GM19025 (cell line): ENCODE measurements at regions not wholly inside any gene's neighbourhood (a gene's known extent, or its start where the extent isn't known, plus 50 kb on each side); places are given as distances from the start of the nearest gene placed in this dataset.

Experiments used
- ATAC-seq: cut with Tn5 transposase; IDR thresholded peaks from one replicate; pipeline ENCODE4 v1.9.1; 2021; ENCODE audit warnings: mild to moderate bottlenecking, low read depth, moderate library complexity; ENCODE audit not compliant: unreplicated experiment

DNA sequence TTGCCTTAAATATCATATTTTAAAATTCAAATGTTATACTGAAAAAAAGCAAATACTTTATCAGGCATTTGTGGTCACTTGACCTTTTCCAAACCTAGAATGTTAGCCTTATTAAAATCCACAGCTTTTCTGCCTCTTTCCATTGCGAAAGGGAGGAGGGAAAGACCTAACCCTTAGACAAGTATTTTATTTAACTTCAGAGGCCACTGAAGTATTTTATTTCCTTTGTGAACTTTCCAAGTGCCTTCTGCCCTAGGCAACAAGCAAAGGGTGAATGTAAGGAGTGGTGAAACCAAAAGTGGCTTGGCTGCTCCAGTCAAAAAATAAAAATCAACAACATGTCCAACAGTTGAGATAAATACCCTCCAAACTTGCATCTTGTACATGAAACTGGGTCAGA is 376.1 kb downstream of the EFNA5 start:
- no peak for ATAC-seq

DNA sequence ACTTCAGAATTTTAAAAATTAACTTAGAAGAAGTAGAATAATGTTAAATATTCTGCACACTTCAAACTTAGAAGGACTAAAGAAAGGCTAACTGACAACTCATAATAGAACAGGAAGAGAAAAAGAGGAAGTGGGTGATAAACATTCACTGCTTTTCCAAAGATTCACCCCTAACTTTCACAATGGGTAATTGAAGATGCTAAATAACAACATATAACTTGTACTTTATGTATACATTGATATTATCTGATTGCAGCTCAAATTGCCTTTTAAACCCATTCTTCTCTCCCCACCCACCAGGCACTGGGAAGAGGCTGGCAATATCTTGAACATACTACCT is 376.6 kb downstream of the EFNA5 start:
- ATAC-seq: peak; percentile 42

DNA sequence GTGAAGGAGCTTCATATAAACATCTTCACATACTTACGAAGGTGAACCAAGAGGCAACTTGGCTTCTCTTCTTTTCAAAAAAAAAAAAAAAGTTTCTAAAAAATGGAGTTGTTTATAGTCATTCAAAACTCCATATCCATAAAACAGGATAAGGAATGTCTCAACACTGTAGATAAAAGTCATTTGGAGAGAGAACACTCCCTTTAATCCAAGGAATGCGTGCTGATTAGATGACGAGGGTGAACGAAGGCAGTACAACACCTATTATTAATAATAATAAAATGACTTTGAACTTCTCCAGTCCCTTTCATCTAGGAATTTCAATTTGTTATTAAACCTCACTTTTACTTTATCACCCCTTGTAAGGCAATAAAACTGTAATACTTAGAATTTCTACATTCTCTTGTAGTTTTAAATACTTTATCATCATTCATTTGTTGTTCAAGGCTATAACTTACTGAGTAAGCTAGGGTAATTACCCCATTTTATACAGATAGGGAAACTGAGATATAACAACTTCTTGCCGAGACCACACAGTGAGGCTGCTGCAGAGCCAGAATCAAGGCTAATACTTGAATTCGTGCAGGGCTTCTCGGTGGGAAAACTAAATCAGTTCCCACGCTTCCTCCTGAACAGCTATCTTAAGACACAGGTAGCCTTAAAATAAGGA is 377.1 kb downstream of the EFNA5 start:
- no peak for ATAC-seq

DNA sequence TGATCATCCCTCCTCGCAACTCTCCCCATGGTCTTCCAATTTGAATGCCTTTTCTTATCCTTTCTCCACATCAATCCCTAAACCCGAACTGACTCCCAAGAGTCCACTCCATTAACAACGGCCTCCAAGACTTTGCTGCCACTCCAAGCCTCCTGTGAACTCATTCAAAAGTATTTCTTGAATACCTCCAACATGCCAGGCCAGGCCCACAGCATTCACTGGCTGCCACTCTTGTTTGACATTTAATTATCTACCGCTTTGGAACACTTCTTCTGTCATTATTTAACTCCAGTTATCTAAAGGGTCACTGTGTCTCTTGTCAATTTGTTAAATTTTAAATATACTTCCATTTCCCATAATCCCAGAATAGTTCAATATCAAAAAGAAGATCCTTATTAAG is 378.9 kb downstream of the EFNA5 start:
- no peak for ATAC-seq

DNA sequence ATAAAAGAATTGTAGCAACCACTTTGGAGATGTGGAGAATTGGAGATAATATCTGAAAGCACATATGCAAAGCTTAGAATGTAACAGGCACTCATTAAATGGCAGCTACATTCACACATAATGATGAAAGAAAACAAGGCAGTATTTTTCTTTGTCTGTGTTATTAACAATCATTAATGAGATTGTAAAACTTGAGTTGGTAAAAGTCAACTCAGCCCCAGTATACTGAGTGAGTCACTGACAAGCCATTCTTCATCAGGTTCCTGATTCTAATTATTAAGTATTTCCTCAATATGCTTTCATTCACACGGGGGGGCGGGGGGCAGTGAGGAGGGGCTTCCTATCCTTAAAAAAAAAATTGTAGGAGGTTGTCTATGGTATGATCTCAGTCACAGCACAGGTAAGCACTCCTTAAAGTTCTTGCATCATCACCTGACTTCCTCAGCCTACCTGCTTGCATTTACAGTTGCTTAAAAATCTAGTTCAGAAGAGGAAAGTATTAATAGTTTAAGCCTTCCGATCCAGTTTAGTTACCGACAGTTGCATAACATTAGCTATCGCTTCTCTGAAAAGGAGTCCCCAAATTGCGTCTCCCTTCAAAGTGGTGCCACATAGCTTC is 379.8 kb downstream of the EFNA5 start:
- ATAC-seq: no peak

DNA sequence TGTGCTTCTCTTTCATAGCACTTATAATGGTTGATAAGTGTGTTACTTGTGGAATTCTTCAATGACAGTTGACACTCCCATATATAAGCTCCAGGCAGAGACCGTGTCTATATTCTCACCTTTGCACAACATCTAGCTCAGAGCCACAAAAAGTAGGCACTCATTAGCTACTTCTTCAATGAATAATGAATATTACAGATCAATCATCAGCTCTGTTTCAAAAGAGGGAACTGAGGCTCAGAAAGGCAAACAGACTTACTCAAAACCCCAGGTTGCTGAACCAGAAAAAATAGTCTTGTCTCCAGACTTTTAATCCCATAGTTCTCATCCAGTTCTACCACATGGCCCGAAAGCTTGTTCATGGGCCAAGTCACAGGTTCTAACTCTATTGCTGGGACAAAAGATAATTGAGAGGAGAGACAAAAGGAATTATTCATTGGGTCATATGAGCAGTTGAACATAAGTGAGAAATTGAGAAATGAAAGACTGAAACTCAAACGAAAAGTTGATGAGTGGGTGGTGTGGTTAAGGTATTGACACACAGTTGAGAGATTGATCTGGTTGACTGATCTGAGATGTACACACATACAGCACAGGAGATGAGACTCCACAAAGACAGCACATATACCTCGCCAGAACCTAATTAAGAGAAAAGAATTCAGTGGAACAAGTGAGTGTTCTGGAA is 381.6 kb downstream of the EFNA5 start:
- peak; percentile 78 for ATAC-seq

DNA sequence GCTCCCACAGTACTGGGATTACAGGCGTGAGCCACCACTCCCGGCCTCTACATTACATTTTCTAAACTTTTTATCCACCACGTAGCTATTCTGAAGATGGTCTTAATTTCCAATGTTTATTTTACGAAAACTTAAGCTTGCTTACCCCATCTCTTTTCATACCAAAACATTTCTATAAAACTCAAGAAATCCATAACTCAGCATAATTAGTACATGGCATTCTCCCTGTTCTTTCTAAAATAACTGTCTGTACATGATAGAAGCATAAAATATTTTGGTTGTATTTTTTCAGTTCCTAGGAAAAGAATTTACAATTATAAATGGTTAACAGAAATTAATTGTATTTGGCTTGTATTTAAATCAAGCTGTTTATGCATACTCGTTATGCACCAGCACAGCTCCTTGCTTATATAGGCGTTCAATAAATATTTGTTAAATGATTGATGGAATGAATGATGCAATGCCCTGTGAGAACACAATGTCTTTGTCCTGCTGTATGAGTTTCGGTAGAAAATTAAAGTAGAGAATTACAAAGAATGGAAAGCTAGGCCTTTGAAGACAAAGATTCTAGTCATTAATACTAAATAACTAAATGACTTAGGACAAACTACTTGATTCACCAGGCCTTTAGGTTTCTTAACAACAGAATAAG is 384.2 kb downstream of the EFNA5 start:
- no peak for ATAC-seq

DNA sequence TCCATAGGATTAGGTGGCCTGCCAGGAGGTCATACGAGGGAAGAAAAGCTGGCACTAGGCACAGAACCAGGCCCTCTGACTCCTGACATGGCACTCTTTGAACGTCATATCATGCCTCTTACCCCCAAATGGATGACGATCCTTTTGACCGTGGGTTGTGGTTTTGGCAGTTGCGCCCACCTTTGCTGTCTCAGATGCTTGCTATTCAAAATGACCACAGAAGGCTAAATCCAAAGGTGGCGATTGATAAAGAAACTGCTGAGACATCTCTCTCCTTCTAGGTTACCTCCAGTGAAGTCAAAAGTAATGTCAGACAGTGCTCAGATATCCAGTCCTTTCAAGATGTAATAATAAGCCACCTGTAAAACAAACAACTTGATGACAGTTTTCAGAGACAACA is 385.0 kb downstream of the EFNA5 start:
- no peak for ATAC-seq

DNA sequence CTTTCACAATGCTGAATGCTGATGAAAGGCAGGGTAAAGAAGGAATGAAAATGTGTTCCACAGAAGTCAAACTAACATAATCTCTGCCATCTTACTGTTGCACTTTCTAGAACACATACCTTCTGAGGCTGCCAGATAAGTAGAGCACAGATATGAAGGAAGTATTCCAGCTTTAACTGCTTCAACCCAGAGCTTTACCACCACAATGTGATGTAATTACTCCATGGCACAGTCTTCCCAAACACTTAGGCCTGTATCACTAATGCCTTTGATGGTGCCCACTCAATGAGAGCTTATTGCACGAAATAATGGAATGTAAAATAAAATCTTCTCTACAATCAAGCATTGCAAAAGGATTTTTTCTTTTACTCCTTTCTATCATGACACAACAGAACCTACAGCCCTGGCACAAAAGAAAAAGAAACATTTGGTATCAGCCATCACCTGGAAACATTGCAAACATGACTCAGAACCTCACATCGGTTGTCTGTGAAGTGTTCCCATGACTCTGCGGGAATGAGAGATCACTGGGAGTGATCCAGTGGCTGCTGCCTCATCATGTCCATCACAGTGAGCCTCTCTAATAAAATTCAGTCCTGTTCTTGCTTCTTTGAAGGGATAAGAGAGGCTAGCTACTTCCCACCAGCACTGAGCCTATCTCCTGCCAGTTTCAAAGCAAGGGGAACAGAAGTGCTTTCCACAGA is 385.8 kb downstream of the EFNA5 start:
- ATAC-seq: no peak

DNA sequence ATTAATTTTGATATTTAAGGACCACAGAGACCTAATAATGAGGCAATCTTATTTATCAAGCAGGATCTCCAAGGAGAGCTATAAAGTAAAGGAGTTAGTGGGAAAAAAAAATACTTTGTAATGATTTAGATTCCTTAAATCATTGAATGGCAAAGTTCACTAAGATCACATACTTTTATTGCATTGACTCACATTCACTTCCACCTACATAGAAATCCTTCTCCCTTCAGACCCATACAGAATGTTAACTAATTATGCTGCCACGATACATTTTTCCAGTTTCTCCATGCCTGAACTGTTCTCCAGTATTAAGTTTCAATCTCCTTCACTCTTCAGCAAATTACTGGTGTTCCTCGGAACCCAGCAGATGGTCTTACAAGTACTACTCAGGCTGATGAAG is 388.7 kb downstream of the EFNA5 start:
- no peak for ATAC-seq

DNA sequence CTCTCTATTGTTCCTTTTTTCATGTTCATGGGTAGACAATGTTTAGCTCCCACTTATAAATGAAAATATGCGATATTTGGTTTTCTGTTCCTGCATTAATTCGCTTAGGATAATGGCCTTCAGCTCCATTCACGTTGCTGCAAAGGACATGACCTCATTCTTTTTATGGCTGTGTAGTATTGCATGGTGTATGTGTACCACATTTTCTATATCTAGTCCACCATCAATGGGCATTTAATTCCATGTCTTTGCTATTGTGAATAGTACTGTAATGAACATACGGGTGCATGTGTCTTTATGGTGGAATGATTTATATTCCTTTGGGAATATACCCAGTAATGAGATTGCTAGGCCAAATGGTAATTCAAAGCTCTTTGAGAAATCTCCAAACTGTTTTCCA is 392.0 kb downstream of the EFNA5 start:
- no peak for ATAC-seq

DNA sequence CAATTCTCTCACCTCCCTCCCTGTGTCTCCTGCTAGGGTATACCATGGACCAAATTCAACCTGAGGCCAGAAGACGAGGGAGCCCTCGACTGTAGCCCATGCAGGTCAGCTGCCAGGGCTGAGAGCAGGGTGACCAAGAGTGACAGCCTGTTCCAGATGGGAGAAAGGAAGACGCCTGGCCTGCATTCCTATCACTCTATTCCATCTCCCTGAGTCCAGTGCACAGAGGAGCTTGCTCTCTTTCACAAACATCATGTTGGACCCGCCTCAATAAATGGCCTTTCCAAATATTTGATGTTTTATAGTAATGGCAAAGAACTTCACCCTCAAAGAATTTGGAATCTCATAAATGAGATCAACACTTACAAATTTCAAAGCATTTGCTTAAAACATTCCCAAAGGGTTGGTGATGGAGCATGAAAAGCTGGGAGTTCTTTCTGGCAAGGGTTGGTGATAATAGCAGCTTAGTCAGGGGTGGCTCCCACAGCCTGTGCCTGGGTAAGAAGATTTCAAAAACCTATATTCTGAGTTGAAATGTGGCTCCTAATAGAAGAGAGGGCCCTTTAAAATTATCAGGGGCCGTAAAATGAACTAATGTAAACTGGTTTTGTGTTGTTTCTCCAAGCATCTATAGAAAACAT is 393.1 kb downstream of the EFNA5 start:
- no peak for ATAC-seq

DNA sequence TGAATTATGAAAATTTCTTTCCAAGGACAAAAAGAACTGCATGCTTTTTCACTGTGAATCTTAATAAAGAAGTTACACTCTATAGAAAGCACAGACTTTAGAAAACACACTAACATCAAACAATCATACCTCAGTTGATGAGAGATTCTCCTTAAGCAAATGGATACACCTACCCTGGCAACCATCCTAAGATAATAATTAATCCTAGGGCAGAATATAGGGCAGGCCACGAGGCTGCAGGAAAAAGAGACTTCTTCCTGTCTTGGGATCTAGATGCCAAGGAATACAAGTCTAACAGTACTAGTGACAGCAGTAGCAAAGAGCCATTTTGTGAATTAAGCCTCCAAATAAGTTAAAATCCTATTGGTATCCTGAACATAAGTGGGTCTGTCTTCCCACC is 395.4 kb downstream of the EFNA5 start:
- no peak for ATAC-seq

DNA sequence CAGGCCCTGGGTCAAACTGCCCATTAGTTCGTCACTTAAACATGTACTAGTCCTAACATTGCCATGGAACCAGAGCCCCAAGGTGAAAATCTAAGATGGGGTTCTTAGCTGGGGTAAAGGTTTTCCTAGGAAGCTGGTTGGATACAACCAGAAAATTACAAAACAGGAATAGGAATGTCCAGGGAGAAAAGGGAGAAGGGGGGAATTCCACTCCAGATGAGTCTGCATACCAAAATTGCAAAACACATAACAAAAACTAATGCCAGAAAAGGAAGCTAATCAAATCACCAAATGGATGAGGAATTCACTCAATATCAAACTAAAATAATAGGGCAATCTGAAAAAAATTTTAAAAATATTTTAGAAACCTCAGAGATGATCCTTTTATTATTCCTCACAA is 396.2 kb downstream of the EFNA5 start:
- ATAC-seq: no peak

DNA sequence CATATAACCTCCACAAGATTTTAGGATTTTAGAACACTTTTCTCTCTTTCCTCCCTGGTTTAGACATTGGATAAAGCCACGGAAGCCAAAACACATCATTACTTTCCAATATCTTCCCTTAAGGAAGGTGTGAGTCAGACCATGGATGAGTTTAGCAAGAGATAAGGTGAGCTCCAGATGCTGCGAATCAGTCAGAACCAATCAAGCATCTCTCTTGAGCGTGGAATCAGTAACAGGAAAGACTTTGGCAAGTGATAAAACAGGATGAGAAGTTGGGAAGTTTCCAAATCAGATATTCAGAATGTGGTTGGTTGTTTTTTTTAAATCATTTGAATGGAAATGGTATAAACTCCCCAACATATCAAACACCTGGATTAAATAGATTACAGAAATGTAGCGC is 397.8 kb downstream of the EFNA5 start:
- ATAC-seq: no peak

DNA sequence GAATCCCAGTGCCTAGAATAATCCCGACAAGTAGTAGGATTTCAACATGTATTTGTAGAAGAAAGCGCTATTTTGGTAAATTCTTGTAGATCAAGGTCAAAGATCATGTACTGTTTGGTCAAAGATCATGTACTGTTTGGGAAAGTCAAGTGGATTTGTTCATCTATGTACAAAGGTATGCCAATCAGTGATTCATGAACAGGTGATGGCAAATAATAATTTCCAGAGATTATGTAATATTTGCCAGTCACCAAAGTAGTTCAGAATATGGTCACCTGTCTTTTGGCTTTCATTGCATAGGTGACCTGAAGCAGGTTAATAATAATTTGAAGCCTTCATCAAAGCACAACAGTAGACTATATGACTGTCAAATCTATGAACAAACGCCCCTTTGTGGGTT is 398.2 kb downstream of the EFNA5 start:
- ATAC-seq: no peak

DNA sequence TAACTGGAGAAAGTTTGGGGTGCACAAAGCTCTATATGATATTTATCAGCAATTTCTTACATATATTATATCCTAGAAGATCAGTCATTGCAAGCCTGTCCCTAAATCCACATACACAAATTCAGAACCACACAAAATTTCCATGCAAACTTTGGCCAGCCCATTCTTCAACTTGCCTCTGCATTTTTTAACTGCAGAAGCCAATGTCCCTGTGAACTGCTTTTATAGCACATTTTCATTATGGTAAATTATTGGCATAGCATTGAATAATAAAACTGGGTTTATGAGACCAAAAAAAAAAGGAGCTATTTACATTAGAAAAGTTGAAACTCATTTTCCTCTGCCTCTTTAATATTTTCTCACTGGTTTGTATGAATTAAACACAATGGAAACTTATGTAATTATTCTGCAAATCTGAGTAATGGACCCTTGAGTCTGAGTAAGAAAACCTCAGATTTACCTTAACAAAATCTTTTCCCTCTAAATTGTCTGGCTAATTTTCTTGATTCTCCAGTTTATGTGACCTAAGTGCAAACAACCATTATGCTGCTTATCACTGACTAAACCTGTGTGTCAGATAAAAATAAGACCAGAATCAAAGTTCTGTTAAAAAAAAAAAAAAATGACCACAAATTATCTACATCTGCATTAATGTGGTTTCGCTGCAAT is 398.9 kb downstream of the EFNA5 start:
- no peak for ATAC-seq

DNA sequence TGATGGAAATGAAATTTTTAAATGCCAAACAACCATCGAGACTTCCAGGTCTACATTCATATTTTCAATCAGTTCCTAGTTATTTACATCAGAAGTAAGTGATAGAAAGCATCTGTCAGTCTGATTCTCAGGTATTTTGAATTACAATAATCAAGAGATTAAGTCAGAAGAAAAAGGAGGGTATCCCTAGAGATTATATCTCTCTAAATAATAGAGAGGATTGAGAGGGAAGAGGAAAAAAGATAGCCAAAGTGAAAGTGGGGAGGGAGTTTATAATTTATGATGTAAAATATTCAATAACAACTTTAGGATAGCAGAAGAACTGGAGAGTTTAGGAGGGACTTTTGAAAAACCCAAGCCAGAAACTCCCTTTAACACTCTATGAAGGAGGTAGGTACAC is 400.2 kb downstream of the EFNA5 start:
- no peak for ATAC-seq

DNA sequence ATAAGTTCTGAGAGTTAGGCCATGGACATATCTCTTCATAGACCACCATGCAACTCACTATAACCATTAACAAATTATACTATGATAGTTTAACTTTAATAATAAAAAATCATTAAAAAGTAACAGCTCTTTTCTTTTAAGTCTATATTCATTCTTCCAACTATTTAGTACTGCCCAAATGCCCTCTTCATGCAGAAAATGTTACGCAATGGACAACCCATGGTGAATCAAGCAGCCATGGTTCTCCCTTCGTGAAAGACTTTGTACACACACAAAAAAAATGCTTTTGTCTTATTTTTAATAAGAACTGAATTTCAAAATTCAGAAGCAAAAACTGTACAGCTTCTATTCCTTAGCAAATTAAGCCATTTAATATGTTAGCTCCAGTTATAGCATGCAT is 401.1 kb downstream of the EFNA5 start:
- no peak for ATAC-seq

DNA sequence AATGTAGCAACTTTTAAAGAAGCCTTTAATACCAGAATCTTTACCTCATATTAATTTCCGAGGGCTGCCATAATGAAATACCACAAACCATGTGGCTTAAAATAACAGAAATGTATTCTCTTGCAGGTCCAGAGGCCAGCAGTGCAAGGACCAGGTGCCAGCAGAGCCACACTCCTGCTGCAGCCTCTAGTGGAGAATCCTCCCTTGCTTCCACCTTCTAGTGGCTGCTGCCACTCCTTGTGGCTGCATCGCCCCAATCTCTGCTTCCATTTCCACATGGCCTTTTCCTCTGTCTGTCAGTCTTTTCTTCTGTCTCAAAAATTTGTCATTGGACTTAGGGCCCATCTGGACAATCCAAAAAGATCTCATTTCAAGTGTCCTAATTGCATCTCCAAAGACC is 401.5 kb downstream of the EFNA5 start:
- no peak for ATAC-seq
